HG03066 (cell line): ENCODE measurements at regions not wholly inside any gene's neighbourhood (a gene's known extent, or its start where the extent isn't known, plus 50 kb on each side); places are given as distances from the start of the nearest gene placed in this dataset.

Experiments used
- ATAC-seq: cut with Tn5 transposase; IDR thresholded peaks from one replicate; pipeline ENCODE4 v1.9.1; 2021; ENCODE audit warnings: low read depth; ENCODE audit not compliant: unreplicated experiment

DNA sequence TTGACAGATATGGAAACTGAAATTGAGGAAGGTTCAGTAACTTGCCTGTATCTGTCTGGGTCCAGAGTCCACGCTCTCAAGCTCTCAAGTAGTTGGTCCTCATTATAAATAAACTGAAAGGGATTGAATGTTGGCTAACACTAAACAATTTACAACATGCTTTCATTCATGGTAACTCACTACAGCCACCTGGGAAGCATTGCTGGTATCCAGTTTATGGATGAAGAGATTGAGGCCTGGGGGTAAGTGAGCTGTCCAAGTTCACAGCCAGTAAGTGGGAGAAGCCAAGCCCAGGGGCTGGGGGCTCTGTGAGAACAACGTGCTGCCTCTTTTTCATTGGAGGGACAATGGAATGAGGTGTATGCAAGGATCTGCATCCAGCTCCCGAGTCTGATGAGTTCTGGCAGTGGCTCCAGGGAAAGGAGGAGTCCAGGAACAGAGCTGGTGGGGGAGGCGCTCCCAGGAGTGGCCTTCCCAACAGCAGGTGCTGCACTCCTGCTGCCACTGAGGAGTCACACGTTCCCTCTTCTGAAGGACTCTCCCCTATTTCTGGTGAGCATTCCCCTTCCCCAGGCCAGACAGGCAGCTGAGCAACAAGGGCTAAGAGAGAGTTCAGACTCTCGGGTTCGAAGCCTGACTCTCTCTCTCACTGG lies 175.8 kb downstream of the CSNK2A3 start:
- no peak for ATAC-seq

DNA sequence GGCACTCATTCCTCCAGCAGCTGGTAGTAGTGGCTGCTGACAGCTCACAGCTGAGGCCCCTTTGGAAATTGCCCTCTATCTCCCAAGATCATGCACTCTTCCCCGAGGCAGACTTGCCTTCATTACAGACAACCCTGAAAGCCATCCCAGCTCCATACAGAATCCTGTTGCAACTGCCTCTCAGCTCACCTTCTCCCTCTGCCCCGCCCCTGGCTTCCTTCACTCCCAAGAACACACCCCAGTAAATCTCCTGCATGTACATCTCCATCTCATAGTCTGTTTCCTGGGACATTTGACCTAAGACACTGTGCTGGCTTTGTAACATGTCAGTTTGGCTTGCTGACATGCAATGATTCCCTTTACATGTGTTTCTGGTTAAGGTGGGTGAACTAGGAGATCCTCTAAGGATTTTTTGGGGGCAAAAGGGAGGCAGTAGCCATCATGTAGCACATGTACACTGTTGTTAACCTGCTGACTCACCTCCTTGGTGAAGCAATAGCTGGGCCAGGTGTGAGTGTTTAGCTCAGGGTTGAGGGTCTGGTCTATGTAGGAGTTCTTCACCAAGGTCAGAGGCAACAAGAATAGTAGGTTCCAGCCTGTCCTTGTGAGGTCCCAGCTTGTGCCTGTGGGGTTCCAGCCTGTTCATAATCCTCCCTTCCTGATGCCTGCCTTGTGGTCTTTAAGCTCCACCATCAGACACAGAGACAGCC lies 179.6 kb downstream of the CSNK2A3 start:
- ATAC-seq: no peak

DNA sequence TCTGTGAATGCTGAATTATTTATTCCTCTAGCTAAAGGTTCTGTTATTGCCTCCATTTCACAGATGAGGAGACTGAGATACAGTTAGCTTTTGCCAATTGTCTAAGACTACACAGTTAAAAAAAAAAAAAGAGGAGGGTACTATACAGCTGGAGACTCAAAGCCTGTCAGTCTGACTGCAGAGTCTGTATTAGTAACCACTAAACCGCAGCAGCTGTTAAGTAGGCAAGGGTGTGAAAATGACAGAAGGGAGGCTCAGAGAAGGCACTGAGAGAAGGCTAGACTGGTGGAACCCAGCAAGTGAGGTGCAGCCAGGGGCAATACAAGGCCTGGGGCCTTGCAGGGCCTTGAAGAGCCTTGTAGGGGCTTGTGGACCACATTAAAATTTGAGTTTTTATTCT lies 181.2 kb downstream of the CSNK2A3 start:
- ATAC-seq: peak; percentile 80

DNA sequence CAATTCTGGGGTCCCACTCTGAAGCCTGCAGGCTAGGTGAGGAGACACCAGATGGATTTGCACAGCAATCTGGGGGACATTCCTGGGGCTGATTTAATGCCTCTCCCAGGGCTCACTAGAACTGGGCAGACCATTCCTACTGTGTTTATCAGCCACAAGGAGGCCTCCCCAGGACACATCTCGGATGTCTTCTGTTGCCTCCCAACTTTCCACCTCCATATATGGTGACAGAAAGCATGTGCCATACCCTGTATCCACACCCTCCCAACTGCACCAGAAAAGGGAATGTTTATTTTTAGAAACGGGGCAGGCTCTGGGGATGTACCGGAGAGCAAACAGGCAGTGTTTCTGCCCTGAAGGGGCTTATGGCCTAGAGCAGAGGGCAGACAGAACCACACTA lies 181.8 kb downstream of the CSNK2A3 start:
- no peak for ATAC-seq

DNA sequence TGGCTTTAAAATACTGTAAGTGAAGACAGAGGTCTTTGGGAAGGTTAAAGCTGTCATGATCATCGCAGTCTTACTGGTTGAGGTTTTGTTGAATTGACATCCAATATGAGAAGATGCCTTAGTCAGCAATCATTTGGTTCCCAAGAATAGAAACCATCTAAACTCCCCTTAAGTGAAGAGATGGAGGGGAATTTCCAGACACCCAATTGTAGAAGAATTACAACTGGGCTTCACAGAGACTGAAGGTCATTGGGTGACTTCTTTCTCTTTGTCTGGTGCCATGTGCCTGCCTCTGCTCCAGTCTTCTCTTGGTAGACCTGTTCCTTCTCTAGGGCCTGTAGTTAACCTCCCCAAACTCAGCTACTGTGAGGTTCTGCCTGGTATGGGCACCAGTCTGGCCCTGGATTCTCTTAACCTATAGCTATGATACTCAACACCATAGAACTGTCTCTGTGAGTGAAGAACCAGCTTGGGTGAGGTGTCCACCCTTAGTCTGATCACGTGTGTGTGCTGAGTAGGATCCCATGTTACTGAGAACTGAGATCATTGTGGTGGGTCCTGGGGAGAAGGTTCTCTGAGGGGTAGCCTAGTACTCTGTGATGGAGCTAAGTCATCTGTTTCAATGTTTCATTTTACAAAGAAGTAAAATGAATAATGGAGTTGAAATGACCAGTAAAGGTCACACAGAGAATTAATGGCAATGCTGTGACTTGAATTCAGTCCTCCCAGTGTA lies 182.5 kb downstream of the CSNK2A3 start:
- no peak for ATAC-seq

DNA sequence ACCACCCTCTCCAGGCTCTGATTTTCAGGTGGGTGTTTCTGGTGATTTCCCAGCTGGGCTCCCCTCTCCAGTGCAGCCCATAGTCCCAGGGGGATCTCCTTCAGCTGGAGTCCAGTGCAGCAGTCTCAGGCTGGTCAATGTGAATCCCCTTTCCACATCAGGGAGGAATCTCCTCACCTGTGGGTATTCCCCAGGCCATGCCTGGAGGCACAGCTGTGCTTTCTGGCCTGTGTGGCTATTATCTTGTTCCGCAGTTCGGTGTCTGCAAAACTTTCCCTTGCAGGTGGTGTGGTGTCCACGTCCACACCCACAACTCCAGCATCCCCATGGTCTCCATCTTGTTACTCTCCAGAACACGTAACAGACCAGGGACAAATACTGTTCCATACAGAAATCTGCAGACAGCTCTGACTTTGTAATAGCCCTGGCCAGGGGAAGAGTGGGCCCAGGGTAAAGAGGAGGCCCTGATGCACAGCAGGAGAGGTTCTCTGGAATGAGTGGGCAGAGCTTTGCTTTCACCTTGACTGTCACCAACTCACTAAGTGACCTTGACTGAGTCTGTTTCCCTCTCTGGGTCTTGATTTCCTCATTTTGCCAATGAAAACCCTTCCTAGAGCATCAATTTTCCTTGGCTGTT lies 183.2 kb downstream of the CSNK2A3 start:
- no peak for ATAC-seq

DNA sequence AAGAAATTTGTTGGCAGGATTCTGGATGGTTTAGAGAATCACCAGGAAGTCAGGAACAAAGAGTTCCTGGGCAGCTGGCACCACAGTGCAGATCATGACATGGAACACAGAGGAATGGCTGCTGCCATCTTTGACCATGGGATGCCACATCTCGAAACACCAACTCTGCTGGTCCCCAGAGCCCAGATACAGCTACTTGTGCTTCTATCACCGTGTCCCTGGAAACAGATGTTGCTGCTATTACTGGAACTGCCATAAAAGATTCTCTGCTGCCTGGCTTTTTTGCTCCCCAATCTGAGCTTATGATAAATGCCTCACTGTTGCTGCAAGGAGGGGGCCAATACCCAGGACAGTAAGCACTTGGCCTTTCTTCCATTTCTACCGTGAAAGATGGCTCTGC lies 185.2 kb downstream of the CSNK2A3 start:
- ATAC-seq: no peak

DNA sequence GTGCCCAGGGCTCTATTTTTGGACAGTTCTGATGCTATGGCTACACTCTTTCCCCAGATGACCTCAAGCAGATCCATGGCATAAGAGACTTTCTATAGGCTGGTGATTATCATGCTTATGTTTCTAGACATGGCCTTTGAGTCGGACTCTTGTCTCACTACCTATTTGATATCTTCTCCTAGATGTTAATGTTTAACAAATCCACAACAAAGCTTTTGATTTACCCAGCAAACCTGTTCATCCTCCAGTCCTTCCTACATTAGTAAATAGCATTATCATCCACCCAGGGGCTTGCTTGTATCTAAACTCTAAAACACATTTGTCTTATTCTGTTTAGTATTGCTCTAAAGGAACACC lies 188.7 kb downstream of the CSNK2A3 start:
- no peak for ATAC-seq

DNA sequence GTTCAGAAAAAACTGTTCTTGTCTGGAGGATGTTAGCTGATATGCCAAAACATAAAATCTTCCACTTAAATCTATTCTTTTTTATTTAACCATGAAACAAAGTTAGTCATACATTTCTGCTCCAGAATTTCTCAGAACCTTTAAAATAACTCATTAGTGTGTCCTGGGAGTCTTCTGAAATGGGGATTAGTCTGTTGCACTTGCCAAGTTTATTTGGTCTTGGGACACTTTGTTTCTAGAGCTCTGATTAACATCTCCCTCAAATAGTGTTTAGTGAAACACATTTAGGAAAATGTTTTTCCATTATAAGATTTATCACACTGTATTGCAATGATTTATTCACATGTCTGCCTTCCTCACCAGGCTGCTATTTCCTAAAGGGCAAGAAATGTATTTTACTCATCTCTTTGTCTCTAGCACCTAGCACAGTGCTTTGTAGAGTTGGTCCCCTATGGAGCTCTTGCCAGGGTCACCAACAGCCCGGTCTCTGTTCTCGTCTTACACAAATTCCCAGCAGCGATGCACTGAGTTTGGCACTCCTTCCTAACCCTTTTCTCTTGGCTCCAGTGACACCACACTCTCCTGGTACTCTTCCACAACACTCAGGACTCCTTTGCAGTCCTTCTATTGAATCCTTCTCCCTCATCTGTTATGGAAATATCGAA lies 189.2 kb downstream of the CSNK2A3 start:
- ATAC-seq: no peak

DNA sequence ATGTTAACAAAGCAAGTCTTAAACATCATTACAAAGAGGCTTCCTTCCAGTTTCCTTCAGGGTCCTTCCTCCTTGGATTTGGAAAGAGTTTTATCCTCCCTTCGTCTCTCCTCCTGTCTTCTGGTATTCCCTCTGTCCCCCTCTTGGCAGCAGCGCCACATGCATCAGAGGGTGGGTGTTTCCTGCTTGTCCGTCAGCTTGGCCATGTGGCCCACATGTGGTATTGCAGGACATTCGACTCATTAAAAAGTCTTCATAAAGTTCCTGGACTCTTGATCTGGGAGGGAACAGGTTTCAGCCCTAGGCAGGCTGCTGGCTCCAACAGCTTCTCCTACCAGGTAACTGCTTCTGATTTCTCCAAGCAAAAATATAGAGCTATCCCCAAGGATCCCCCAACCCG lies 189.8 kb downstream of the CSNK2A3 start:
- ATAC-seq: no peak

DNA sequence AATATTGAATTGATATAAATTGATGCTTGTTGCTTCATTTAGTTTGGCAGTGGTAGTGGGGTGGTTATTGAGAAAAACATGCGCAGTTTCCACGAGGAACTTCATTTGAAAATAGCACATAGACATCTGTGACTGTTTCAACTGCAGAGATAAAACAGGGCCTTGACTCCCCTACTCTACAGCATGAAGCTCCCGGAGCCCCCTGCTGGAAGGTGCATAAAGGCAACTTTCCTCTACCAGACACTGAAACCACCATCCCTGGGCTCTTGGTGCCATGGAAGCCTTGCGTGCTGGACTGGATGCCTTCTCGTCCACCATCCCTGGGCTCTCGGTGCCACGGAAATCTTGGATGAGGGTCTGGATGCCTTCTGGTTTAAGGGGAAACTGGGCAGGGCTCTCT lies 195.9 kb downstream of the CSNK2A3 start:
- ATAC-seq: no peak

DNA sequence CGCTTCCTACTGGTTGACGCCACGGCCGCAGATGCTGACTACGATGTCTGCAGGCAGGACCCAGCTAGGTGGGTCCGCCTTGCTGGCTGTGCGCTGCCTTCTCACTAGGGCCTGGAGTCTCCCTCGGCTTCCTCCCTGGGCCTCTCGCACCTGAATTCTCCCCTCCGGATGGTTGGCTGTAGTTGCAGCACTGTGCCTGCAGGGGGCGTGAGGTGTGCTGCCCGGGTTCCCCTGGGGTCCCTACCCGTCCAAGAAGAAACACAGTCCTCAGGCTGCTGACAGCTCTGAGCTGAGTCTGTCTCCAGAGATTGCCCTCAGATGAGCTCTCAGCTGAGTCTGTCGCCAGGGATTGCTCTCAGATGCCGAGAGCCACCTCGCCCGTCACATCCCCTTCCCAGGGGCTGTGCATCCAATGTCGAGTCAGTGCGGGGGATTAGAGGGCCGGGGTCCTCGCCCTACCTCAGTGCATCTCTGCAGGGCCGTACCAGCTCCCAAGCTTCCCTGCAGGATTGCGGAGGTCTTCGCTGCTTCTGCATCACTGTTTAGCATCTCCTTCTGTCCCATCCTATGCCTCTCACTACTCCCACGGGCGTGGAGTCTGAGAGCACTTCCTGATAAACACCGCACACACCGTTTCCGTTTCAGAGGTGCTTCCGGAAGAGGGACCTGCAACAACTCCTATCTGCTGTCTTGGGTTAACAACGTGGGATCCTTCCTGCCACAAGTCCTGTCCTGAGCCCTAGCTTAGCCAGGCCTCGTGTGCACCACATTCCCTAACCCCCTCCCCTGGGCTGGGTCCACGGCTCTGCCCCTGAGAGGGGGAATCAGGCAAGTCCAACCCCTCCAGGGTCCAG lies 196.9 kb downstream of the CSNK2A3 start:
- no peak for ATAC-seq

DNA sequence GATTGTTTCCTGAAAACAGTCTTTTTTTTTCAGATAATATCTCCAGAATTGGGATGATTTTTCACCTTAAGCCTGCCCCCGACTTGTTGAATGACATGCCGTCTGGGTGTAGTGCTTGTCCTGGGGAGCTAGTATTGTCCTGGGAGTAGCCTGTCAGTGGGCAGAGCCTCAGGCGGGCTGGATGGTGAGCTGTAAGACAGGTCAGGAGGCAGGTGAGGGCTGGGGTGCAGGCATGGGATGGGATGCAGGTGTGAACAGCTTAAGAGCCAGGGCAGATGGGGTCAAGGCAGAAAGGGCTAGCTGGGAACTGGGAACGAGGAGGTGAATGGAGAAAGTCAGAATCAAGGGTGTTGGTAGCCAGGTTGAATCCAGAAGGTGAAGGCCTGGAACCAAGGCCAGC lies 200.2 kb downstream of the CSNK2A3 start:
- no peak for ATAC-seq

DNA sequence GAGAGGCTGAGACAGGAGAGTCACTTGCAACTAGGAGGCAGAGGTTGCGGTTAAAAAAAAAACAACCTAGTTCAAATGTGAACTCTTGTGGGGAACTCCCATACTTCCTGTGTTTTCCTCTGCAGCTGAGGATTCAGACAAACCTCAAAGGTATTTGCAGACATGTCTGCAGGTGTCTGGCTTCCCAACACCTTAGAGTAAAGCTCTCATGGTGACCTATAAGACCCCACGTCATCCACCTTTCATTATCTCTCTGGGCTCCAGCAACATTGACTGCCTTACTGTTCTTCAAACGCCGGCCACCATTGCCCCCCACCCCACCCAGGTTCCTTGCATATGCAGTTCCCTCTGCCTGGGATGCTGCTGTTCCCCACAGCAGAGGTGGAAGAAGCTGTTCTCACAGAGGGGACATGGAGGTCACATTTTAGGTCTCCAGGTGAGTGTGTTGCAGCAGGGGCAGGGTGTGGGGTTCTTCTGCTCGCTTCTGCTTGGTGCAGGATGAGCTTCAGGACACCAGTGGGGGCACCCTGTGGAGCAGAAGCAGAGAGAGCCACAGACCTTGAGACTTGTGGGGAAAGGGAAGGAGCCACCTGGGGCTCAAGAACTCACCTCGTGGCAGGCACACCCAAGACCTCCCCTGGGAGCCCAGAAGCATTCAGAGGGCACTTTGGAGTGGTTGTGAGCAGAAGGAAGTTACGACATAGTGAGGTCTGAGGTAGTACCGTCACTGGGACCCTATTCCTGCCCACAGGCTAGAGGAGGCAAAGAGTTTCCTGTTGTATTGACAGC lies 203.2 kb downstream of the CSNK2A3 start:
- ATAC-seq: no peak

DNA sequence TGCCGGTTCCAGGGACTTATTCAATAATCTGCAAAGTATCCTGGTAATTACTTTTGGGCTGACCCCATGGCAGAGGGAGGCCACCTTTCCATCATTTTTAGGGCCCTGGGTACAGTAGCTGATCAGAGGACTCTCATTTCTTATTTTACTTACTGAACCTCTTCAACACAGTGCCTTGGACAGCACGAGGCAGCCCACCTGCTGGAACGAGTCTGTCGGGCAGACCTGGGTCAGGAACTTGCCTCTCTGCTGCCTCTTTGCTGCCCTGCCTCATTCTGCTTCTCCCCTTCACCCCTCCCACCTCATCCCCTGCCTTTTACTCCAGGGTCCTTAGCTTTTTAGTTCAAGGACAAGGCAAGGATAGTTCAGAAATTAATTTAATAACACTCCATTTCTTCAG lies 204.5 kb downstream of the CSNK2A3 start:
- no peak for ATAC-seq

DNA sequence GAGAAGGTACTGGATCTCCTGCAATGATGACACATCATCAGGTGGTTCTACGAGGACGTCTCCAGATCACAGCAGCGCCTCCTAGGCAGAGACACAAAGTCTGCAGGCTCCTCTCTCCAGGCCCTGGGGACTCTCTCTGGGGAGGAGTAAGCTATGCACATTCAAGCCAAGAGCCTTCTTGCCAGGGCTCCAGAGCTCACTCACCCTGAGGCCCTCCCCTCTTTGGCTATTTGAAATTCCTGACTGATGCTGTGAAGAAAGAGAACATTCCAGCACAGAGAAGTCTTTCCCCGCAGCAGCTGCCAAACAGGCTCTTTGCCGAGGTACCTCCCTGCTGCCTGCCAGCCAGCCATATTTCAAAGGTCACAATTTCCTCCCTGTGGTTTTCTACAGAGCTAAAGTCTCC lies 204.9 kb downstream of the CSNK2A3 start:
- ATAC-seq: no peak

DNA sequence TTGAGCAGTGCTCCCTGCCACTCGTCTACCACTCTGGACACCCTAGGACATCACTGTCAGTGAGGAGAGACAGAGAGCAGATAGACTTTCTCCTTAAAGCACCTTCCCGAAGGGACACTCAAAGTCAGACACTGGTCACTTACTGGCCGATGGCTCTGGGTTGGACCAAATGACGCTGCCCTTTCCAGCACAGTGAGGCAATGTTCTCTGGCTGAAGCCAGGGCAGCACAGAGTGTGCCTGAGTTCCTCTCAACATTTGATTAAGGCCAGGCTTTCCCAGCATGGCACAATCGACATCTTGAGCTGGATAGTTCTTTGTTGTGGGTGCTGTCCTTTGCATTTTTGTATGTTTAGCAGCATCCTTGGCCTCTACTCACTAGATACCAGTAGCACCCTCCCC lies 206.2 kb downstream of the CSNK2A3 start:
- no peak for ATAC-seq

DNA sequence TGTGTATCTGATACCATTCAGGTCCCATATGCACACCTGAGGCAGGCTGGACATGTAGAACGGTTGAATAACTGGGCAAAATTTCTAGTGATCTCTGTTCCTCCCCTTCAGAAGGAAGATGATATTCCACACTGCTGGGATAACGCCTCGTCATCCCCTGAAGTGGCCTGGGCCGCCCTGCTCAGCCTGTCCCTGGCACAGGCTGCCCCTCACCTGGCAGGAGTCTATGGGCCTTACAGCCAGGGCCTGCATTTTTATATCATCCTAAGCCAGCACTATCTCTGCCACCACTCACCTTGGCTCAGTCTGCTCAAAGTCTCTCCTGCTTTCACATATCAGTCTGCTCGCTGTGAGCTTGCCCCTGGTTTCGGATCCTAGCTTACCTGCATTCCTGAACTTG lies 209.2 kb downstream of the CSNK2A3 start:
- no peak for ATAC-seq

DNA sequence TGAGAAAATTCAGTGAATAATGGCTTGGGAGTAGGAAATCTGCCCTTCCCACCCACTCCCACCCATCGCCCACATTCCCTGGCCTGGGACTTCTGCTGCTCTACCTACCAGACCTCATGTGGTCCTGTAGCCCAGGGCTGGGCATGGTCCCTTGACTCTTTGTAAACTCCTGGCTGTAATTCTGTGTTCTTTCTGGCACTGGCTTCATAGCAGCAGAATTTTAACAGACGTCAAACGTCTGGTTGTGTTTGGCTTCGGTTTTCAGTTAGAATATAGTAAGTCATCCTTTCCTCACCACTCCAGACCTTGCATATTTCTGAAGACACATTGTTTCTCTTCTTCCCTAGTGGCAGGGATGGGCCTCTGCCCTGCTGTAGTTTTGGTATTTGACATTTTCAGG lies 210.6 kb downstream of the CSNK2A3 start:
- no peak for ATAC-seq
